GM18508 (cell line): ENCODE measurements at regions not wholly inside any gene's neighbourhood (a gene's known extent, or its start where the extent isn't known, plus 50 kb on each side); places are given as distances from the start of the nearest gene placed in this dataset.
"Not testable (repeated sequence)": the region's sequence is repeated elsewhere in the genome, so short reads cannot be mapped to it uniquely, and the experiment has no call there.

Experiments
- ATAC-seq: cut with Tn5 transposase; IDR thresholded peaks from one replicate; pipeline ENCODE4 v1.9.1; 2021; ENCODE audit warnings: moderate number of reproducible peaks; ENCODE audit not compliant: insufficient read depth, unreplicated experiment

DNA sequence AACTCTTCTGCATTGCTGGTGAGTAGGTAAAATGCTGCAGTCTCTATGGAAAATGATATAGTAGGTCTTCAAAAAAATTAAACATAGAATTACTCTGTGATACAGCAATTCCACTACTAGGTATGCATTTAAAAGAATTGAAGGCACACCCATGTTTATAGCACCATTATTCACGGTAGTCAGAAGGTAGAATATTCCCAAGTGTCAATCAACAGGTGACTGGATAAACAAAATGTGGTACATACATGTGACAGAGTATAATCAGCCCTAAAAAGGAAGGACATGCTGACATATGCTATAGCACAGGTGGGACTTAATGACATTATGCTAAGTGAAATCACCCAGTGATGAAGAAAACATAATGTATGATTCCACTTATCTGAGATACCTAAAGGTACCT is 123.3 kb downstream of the CCER1 start:
- no peak for ATAC-seq

DNA sequence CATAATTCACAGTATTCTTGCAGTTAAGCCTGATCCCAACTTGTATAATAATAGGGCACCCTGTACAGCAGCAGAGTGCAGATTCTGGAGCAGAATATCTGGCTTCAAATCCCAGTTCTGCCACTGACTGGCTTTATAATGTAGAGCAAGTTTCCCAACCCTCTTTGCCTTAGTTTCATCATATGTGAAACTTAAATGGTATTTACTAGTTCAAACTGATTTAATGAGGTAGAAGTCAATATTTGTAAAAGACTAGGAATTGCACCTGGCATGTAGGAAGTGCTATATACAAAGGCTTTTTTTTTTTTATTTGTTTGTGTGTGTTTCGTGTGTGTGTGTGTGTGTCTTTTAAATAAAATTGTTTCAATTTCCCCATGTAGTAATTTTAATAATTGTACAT is 125.9 kb downstream of the CCER1 start:
- no peak for ATAC-seq

DNA sequence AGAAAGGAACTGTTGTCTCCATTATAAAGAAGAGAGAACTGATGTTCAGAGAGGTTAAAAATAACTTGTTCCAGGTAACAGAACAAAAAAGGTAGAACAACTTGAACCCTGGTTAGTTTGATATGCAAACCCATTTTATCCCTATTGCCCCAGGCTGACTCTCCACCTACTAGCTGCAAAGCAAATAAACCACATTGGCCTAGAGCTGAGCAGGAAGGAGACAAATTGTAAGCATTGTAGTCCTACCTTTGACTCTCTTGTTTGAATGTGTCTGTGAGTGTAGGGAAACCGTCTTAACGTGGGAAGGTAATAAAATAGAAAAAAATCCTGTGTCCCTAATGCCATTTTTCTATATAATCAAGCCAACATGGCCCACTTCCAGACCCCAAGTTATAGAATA is 126.4 kb downstream of the CCER1 start:
- ATAC-seq = no peak

DNA sequence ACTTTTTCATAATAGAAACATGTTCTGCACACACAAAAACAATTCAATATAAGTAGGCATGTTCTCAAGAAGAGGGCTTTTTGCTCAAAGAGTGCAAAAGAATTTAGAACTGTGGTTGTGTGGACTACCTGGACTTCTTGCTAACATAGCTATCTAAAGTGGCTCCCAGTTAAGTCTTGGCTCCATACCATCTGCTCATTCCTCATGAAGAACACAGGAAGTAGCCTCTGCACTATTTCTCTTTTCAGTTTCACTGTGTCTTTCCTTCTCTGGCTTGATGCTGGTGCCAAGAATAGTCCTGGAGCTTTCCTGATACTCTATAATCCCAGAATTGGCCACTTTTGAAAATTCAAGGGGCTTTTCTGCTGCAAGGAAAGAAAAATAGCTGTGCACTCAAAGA is 127.4 kb downstream of the CCER1 start:
- ATAC-seq = no peak

DNA sequence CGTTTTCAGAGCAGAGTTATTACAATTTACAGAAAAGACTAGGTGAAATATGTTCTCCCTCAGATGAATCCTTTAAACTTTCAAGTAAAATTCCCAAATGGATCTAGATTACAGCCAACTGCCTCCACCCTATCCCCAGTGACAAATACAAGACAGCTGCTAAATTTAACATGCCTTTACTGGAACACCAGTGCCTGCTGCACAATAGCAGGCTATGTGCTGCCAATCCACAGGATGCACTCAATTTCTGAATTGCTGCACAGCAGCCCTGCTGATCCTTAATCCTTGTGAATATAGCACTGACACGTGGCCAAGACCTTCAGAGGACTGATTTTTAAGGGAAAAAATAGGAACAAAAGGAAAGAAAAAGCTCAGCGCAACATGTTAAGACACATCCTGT is 128.9 kb downstream of the CCER1 start:
- ATAC-seq = no peak

DNA sequence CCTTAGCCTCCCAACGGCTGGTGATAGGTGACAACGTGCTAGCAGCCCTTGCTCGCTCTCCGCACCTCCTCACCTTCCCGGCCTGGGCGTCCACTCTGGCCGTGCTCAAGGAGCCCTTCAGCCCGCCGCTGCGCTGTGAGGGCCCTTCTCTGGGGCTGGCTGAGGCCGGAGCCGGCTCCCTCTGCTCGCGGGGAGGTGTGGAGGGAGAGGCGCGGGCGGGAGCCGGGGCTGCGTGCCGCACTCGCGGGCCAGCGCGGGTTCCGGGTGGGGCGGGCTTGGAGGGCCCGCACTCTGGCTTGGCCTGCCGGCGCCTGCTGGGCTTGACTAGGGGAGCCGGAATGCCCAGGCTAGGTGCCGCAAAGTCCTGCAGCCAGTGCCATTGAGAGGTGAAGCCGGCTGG is 131.1 kb downstream of the CCER1 start:
- ATAC-seq = no peak

DNA sequence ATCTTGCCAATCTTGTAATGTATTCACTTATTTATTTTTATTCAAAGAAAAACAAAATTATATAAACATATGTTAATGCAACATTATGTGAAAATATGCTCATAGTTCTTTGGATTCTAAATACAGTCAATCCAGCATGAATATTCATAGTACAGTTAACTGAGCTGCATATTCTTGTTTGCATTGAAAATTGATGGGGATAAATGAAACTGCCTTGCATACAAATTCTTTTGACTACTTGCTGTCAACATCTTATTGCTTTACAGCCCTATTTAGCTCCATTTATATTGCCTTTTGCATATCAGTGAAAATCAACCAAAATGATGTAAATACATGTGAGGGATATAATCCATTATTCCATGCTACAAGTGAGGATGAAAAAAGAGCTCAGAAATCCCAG is 135.3 kb downstream of the CCER1 start:
- no peak for ATAC-seq

DNA sequence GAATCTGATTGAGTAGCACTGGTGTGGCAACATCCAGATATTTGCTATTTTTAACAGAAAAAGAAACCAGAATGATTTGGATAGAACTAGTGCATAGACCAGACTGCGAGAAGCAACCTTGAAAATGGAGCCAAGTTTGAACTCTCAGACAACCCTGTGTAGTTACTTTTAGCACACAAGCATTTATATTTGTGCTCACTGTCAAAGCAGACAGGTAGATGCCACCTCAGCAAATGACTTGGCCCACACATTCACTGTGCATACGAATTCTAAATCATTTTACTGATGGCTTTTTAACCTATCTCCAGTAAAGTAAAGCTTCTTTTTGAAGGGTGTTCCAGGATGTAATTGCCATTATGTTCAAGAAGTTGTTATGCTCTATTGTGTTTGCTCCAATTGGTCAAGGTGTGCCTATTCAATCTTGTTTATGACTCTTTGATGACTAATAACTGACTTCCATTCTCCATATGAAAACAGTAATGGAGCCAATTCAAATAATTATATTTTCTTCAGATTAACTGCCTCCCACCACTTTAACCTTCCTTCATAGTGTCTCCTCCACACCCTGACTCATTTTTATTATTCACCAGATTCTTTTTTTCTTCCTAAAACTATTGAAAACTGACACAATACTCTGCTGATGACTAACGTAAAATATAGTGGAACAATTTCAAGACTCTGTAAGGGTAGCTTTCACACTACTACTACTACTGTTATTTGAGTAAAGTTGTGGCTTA is 138.5 kb downstream of the CCER1 start:
- ATAC-seq = no peak

DNA sequence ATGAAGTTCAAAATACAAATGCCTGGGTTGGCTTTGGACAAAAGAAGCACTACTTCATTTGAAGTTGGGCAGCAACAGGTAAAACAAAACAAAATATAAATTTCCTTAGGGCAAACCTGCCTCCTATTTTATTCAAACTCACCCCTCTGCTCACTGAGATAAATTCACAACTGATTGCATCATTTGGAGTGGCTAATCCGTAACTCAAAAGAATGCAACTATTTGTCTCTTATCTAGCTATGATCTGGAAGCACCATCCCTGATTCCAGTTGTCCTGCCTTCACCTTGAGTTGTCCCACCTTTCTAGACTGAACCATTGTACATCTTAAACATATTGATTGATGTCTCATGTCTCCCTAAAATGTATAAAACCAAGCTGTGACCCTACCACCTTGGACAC is 145.0 kb downstream of the CCER1 start:
- ATAC-seq = no peak

DNA sequence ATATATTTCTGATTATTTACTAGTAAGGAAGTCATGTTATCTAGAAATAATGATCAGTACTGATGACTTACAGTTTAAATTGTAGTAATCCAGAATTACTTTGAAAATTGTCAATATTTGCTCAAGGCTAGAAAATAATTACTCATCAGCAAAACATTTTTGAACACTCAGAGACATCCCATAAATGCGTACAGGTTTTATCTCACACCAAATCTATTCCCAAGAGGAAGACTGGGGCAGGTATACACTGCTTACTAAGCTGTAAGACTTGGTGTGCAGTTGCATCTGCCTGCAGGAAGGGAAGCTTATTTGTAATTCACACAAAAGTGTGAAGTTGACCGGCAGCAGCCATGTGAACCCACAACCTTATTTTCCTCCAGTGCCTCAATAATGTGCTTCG is 146.4 kb downstream of the CCER1 start:
- no peak for ATAC-seq

DNA sequence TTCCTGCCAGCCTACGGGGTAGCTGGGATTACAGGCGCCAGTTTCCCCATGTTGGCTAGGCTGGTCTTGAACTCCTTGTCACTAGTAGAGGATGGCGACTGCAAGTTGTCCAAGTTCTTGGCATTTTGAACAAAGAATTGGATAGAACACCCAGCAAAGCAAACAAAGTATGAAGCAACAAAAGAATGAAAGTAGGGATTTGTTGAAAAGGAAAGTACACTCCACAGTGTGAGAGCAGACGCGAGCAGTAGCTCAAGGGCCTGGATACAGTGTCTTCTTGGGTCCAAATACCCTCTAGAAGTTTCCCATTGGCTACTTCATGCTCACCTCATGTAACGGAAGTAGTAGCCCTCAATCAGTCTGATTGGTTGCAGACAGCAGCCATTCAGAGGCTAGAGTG is 152.2 kb downstream of the CCER1 start:
- ATAC-seq = no peak

DNA sequence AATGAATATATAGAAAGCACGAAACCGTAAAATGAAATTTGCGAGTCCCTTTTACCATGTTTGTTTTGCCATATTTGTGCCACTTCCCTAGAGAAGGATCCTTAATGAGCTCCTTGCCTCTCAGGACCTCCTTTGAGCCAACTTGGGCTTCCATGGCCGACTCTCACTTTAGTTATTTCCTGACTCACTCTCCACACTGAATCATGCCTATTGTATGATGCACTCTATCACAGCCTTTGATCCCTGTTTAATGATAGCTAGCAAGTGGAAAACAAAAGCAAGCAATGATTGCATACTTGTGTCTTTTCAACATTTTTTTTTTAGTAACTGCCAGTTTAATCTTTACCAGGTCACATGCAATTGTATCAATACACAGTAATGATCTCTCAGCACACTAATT is 153.2 kb downstream of the CCER1 start:
- no peak for ATAC-seq

DNA sequence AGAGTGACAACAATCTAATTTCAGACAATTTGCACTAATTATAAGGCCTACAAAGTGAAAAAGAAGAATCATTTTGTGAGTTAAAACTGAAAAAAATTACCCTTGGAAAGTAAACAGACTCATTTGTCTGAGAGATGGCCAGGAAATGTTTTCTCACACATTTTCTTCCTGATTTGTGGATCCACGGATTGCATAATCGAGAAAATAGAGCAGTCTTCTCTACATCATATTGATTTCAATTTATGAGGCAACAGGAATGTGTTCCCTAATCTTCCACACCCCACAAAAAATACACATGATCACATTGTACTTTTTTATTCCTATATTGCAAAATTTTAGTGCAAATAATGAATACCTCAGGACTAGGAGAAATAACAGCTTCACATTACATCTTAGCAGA is 160.8 kb downstream of the CCER1 start:
- no peak for ATAC-seq

DNA sequence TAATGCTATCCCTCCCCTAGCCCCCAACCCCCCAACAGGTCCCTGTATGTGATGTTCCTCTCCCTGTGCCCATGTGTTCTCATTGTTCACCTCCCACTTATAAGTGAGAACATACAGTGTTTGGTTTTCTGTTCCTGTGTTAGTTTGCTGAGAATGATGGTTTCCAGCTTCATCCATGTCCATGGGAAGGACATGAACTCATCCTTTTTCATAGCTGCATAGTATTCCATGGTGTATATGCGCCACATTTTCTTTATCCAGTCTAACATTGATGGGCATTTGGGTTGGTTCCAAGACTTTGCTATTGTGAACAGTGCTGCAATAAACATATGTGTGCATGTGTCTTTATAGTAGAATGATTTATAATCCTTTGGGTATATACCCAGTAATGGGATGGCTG is 162.3 kb downstream of the CCER1 start:
- ATAC-seq = not testable (repeated sequence)

DNA sequence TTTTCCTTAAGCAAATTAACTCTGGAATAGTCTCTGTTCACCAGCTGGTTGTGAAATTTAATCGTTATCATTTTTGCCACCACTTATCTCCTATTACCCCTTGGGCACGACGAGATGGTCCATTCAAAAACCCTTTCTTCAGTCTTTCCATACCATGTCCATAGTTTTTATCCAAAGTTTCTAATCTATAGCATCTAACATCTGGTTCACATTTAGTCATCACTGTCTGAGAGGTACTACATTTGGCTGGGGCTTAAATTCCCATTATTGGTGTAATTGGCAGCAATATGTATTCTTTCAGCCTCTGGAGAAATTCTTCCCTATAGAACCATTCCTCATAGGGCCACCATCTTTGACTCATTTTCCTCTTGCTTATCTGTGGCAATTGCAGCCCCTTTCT is 163.5 kb downstream of the CCER1 start:
- ATAC-seq = no peak

DNA sequence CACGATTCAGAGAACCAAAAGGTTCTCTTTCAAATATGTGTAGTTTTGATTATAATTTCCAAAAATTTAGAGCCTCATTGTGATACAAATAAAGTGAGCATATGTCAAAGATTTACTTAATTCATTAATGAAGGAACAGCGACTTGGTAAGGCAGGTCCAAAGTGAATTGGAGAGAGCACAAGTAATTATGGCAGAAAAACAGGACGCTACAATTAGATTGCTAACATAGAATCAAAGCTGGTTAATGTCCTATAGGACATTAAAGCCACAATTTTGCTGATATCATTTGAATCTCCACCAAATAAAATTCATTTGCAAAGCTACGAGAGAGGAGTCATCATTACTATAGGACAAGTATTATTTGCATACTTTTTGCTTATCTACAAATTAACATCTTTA is 164.2 kb downstream of the CCER1 start:
- no peak for ATAC-seq

DNA sequence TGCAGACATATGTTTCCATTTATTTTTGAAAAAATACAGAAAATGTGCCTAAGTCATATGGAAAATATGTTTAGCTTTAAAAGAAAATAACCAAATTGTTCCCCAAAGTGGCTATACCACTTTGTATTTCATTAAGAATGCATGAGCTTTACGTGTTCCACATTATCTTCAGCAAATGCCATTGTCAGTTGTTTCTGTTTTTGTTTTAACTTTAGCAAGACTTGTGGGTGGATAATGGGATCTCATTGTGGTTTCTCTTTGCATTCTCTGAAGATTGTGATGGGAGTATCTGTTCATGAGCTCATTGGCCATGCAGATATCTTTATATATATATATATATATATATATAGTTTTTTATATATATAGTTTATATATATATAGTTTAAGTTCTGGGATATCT is 181.5 kb downstream of the CCER1 start:
- ATAC-seq = no peak

DNA sequence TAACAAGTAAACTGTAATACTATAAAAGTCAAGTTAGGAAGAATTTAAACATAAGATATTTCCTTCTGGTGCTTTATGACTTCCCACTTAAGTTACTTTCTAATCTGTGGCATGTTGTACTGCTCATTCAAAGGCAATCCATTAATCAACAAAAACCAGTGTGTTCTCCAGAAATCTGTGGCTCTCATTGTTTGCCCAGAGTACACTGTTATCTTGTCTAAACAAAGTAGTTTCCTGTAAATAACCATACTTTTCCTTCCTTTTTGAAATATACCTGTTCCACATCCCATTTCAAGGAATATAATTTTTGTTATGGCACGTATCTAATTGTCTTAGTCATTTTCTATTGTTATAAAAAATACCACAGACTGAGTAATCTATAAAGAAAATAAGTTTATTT is 184.1 kb downstream of the CCER1 start:
- no peak for ATAC-seq

DNA sequence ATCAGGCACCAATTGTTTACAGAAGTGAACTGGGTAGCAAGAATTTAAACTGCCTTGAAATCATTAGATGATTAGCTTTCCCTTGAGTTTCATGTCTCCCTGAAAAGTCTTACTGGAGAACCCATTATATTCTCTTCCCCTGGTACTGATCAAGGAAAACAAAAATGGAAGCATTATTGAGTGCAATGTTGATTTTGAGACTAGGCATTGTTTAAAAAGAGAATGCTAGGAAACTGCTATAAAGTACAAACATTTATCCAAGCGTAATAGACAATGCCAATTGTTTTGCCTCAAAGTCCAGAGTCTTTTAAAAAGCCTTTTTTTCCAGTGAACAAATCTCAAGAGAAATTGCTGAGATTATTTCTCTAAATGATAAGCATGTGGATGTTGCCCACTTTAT is 197.0 kb downstream of the CCER1 start:
- no peak for ATAC-seq

DNA sequence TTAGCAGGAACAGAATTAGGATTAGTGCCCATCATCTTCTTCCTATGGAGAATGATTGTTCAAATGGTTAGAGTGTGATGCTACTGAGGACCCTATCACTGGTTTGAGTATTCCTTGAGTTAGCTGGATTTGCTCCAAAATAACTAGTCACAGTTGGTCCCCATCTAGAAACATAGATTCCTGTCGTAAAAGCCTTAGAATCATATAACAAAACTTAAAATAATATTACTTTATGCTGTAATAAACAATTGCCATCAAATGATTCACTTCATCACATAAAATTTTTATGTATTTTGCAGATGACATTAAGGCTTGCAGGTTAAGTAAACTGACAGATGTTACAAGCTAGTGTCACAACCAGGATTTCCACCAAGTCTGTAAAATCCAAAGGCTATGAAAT is 209.8 kb downstream of the CCER1 start:
- no peak for ATAC-seq

DNA sequence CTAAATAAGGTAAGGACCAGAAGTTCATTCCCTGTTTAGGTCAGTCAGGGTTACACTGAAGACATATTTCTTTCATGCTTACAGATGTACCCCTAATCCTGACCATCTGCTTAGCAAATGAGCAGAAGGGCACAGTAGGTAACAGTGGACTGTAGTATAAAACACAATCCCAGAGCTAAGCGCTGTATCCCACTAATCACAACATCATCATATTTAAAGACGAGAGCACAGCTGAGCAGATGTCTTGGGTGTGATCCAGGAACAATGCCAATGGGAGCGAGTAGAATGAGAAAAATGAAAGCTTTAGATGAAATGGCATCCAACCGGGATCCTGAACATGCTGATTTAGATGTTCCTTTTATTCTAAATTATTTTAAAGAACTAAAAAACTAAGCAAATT is 213.4 kb downstream of the CCER1 start:
- ATAC-seq = no peak

DNA sequence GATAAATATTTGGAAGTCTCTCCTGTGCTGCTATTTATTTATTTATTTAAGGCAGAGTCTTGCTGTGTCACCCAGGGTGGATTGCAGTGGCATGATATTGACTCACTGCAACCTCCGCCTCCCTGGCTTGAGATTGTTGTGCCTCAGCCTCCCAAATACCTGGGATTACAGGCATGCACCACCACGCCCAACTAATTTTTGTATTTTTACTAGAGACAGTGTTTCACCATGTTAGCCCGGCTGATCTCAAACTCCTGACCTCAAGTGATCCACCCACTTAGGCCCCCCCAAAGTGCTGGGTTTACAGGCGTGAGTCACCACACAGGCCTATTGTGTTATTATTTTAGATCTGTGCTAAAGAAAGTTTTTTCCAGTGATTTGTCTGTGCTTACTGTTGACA is 225.2 kb downstream of the CCER1 start:
- no peak for ATAC-seq

DNA sequence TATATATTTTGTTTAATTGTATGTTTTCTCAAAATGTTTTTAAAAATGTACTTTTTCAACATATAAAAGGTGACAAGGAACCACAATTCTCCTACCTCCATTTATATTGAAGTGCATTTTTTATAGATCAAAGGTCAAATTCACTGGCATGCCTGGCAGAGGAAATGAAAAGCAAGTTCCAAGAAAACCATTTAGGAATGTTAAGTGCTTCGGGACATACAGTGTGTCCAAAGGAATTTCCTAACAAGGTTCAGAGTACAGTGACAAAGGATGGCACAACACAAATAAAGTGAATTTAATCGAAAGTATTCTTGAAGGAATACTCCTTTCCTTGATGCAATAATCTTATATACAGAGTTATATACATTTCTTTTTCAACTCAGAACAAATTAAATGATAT is 242.3 kb downstream of the CCER1 start:
- ATAC-seq = no peak
